HL-60 (cell line): ENCODE measurements at regions not wholly inside any gene's neighbourhood (a gene's known extent, or its start where the extent isn't known, plus 50 kb on each side); places are given as distances from the start of the nearest gene placed in this dataset.
"Not testable (repeated sequence)": the region's sequence is repeated elsewhere in the genome, so short reads cannot be mapped to it uniquely, and the experiment has no call there.

Experiments
- GABPA ChIP-seq: IDR thresholded peaks from 2 replicates; pipeline ENCODE4 v1.6.1; 2012; ENCODE audit warnings: low read depth
- POLR2AphosphoS5 ChIP-seq: IDR thresholded peaks from 2 replicates; pipeline ENCODE4 v1.6.1; 2012; ENCODE audit warnings: low read depth
- SPI1 ChIP-seq: IDR thresholded peaks from 2 replicates; pipeline ENCODE4 v1.6.1; 2012; ENCODE audit warnings: low read depth, mild to moderate bottlenecking, borderline replicate concordance
- TF ChIP-seq, protein P1 (sequence below): IDR thresholded peaks from one replicate; pipeline ENCODE4 v1.5.1; 2011; ENCODE audit warnings: low read length, control low read depth, inconsistent platforms; ENCODE audit not compliant: insufficient read depth
- TF ChIP-seq, protein P2 (sequence below): IDR thresholded peaks from 2 replicates; pipeline ENCODE4 v1.6.1; 2012; ENCODE audit warnings: low read depth; ENCODE audit not compliant: insufficient replicate concordance

- TF ChIP-seq, protein P1, sequence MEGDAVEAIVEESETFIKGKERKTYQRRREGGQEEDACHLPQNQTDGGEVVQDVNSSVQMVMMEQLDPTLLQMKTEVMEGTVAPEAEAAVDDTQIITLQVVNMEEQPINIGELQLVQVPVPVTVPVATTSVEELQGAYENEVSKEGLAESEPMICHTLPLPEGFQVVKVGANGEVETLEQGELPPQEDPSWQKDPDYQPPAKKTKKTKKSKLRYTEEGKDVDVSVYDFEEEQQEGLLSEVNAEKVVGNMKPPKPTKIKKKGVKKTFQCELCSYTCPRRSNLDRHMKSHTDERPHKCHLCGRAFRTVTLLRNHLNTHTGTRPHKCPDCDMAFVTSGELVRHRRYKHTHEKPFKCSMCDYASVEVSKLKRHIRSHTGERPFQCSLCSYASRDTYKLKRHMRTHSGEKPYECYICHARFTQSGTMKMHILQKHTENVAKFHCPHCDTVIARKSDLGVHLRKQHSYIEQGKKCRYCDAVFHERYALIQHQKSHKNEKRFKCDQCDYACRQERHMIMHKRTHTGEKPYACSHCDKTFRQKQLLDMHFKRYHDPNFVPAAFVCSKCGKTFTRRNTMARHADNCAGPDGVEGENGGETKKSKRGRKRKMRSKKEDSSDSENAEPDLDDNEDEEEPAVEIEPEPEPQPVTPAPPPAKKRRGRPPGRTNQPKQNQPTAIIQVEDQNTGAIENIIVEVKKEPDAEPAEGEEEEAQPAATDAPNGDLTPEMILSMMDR = not testable (repeated sequence)
- TF ChIP-seq POLR2AphosphoS5, GABPA, SPI1: not testable (repeated sequence)
- TF ChIP-seq, protein P2, sequence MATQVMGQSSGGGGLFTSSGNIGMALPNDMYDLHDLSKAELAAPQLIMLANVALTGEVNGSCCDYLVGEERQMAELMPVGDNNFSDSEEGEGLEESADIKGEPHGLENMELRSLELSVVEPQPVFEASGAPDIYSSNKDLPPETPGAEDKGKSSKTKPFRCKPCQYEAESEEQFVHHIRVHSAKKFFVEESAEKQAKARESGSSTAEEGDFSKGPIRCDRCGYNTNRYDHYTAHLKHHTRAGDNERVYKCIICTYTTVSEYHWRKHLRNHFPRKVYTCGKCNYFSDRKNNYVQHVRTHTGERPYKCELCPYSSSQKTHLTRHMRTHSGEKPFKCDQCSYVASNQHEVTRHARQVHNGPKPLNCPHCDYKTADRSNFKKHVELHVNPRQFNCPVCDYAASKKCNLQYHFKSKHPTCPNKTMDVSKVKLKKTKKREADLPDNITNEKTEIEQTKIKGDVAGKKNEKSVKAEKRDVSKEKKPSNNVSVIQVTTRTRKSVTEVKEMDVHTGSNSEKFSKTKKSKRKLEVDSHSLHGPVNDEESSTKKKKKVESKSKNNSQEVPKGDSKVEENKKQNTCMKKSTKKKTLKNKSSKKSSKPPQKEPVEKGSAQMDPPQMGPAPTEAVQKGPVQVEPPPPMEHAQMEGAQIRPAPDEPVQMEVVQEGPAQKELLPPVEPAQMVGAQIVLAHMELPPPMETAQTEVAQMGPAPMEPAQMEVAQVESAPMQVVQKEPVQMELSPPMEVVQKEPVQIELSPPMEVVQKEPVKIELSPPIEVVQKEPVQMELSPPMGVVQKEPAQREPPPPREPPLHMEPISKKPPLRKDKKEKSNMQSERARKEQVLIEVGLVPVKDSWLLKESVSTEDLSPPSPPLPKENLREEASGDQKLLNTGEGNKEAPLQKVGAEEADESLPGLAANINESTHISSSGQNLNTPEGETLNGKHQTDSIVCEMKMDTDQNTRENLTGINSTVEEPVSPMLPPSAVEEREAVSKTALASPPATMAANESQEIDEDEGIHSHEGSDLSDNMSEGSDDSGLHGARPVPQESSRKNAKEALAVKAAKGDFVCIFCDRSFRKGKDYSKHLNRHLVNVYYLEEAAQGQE = not testable (repeated sequence)
Measured at GRCh38 chr11:104677069-104677468, 221.2 kb downstream of the CASP12 start.
